ENCODE measurements at regions not wholly inside any gene's neighbourhood (a gene's known extent, or its start where the extent isn't known, plus 50 kb on each side); places are given as distances from the start of the nearest gene placed in this dataset.
A peak's percentile ranks its signal among the peaks of the same experiment; 100 is the strongest.

GRCh38 chr10:61031341-61031740 is 87.4 kb upstream of the RHOBTB1 start:
- no peak for DNase-seq (ENCODE audit: low read depth in 2 of 2)
- Histone ChIP-seq H3K27ac (ENCODE audit: insufficient read depth, low read length) (no peak overlapping the region), H3K36me3 (ENCODE audit: control insufficient read depth, insufficient read depth, low read length) (no peaks in the 10 kb centered on the region), H3K27me3 (ENCODE audit: control insufficient read depth, insufficient read depth, low read length) (no peaks in the 10 kb centered on the region), H3K4me3 (replicated peaks in 1 of 4; ENCODE audit: control extremely low read depth in 1 of 4, insufficient read depth in 1 of 4, low read depth in 3 of 4, low read length in 4 of 4) (no peak overlapping the region), H3K79me2 (ENCODE audit: control insufficient read depth, insufficient read depth, low read length) (no peaks in the 10 kb centered on the region), H2AFZ (ENCODE audit: low read length) (no peak overlapping the region), H3K9me3 (ENCODE audit: control insufficient read depth, insufficient read depth, low read depth, low read length) (no peaks in the 10 kb centered on the region), H3K4me1 (ENCODE audit: control insufficient read depth, extremely low read depth, insufficient read depth, low read length) (no peaks in the 10 kb centered on the region), H3K9ac (ENCODE audit: insufficient read depth, low read length) (no peak overlapping the region), H4K20me1 (ENCODE audit: control insufficient read depth, extremely low read depth, insufficient read depth, low read length) (no peaks in the 10 kb centered on the region), H3K4me2 (ENCODE audit: extremely low read depth, insufficient read depth, low read length) (no peak overlapping the region)
- TF ChIP-seq EZH2 (IDR thresholded peaks at IDR 0.05; ENCODE audit: low read length, missing control alignments) (no peak), CTCF (conservative IDR thresholded peaks at IDR 0.05 in 1 of 2, IDR thresholded peaks at IDR 0.05 in 1 of 2; ENCODE audit: low read depth in 1 of 2, low read length in 2 of 2) (no peak)

- no peak overlapping the region for H3K9ac ChIP-seq (ENCODE audit: insufficient read depth, low read length)
- H3K4me1 ChIP-seq (ENCODE audit: control insufficient read depth, extremely low read depth, insufficient read depth, low read length) = no peaks in the 10 kb centered on the region
- H3K36me3 ChIP-seq (ENCODE audit: control insufficient read depth, insufficient read depth, low read length) = no peaks in the 10 kb centered on the region
- no peaks in the 10 kb centered on the region for H4K20me1 ChIP-seq (ENCODE audit: control insufficient read depth, extremely low read depth, insufficient read depth, low read length)
- H3K9me3 ChIP-seq (ENCODE audit: control insufficient read depth, insufficient read depth, low read depth, low read length) = no peaks in the 10 kb centered on the region
- no peaks in the 10 kb centered on the region for H3K27me3 ChIP-seq (ENCODE audit: control insufficient read depth, insufficient read depth, low read length)
- H3K4me2 ChIP-seq (ENCODE audit: extremely low read depth, insufficient read depth, low read length) = no peak overlapping the region
- TF ChIP-seq EZH2 (IDR thresholded peaks at IDR 0.05; ENCODE audit: low read length, missing control alignments) (no peak), CTCF (conservative IDR thresholded peaks at IDR 0.05 in 1 of 2, IDR thresholded peaks at IDR 0.05 in 1 of 2; ENCODE audit: low read depth in 1 of 2, low read length in 2 of 2) (no peak)
- no peaks in the 10 kb centered on the region for H3K79me2 ChIP-seq (ENCODE audit: control insufficient read depth, insufficient read depth, low read length)
- DNase-seq (ENCODE audit: low read depth in 2 of 2) = no peak
- no peak overlapping the region for H3K27ac ChIP-seq (ENCODE audit: insufficient read depth, low read length)
- no peak overlapping the region for H3K4me3 ChIP-seq (replicated peaks in 1 of 4; ENCODE audit: control extremely low read depth in 1 of 4, insufficient read depth in 1 of 4, low read depth in 3 of 4, low read length in 4 of 4)
- H2AFZ ChIP-seq (ENCODE audit: low read length) = no peak overlapping the region
These were observed 85.4 kb upstream of the RHOBTB1 start for GRCh38 chr10:61029411-61029810.

- H3K4me2 ChIP-seq (ENCODE audit: extremely low read depth, insufficient read depth, low read length) = no peak overlapping the region
- no peaks in the 10 kb centered on the region for H3K79me2 ChIP-seq (ENCODE audit: control insufficient read depth, insufficient read depth, low read length)
- H2AFZ ChIP-seq (ENCODE audit: low read length) = no peak overlapping the region
- H3K27me3 ChIP-seq (ENCODE audit: control insufficient read depth, insufficient read depth, low read length) = no peaks in the 10 kb centered on the region
- no peak overlapping the region for H3K27ac ChIP-seq (ENCODE audit: insufficient read depth, low read length)
- no peaks in the 10 kb centered on the region for H4K20me1 ChIP-seq (ENCODE audit: control insufficient read depth, extremely low read depth, insufficient read depth, low read length)
- H3K9me3 ChIP-seq (ENCODE audit: control insufficient read depth, insufficient read depth, low read depth, low read length) = no peaks in the 10 kb centered on the region
- H3K9ac ChIP-seq (ENCODE audit: insufficient read depth, low read length) = no peak overlapping the region
- TF ChIP-seq CTCF (conservative IDR thresholded peaks at IDR 0.05 in 1 of 2, IDR thresholded peaks at IDR 0.05 in 1 of 2; ENCODE audit: low read depth in 1 of 2, low read length in 2 of 2) = no peak
- TF ChIP-seq EZH2 (IDR thresholded peaks at IDR 0.05; ENCODE audit: low read length, missing control alignments) = no peak
- no peak overlapping the region for H3K4me3 ChIP-seq (replicated peaks in 1 of 4; ENCODE audit: control extremely low read depth in 1 of 4, insufficient read depth in 1 of 4, low read depth in 3 of 4, low read length in 4 of 4)
- DNase-seq (ENCODE audit: low read depth in 2 of 2) = peak in 1 of 2 donors; percentile 5
- H3K4me1 ChIP-seq (ENCODE audit: control insufficient read depth, extremely low read depth, insufficient read depth, low read length) = no peaks in the 10 kb centered on the region
- H3K36me3 ChIP-seq (ENCODE audit: control insufficient read depth, insufficient read depth, low read length) = no peaks in the 10 kb centered on the region
These were observed 84.9 kb upstream of the RHOBTB1 start for GRCh38 chr10:61028861-61029361.

All from fibroblast of lung (primary cell).